VCaP (cell line): ENCODE measurements at regions not wholly inside any gene's neighbourhood (a gene's known extent, or its start where the extent isn't known, plus 50 kb on each side); places are given as distances from the start of the nearest gene placed in this dataset.

Experiments
- H3K27ac ChIP-seq: fragments of 450-650 bp; 2 replicates; pipeline ENCODE4 v1.5.1; 2017
- TF ChIP-seq, protein P1 (sequence below): fragments of 450-650 bp; conservative IDR thresholded peaks from 2 replicates; pipeline ENCODE4 v1.5.1; 2017; ENCODE audit warnings: mild to moderate bottlenecking, moderate library complexity

DNA sequence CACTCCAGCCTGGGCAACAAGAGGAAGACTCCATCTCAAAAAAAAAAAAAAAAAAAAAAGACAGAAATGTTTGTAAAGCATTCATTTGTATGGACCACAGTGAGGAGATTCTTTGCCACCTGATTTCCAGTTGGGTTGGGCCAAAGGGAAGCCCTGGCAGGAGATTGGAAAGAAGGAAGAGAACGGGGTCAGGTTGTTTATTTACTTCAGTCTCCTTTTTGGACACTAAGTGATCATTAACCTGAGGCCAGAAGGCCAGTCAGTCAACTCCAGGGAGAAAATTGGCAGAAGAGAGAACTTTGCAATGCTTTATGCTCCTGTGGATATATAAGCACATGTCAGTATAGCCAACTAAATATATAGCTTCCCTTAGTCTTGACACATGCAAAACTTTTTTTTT, 85.9 kb downstream of the NTMT2 start:
- TF ChIP-seq, protein P1, sequence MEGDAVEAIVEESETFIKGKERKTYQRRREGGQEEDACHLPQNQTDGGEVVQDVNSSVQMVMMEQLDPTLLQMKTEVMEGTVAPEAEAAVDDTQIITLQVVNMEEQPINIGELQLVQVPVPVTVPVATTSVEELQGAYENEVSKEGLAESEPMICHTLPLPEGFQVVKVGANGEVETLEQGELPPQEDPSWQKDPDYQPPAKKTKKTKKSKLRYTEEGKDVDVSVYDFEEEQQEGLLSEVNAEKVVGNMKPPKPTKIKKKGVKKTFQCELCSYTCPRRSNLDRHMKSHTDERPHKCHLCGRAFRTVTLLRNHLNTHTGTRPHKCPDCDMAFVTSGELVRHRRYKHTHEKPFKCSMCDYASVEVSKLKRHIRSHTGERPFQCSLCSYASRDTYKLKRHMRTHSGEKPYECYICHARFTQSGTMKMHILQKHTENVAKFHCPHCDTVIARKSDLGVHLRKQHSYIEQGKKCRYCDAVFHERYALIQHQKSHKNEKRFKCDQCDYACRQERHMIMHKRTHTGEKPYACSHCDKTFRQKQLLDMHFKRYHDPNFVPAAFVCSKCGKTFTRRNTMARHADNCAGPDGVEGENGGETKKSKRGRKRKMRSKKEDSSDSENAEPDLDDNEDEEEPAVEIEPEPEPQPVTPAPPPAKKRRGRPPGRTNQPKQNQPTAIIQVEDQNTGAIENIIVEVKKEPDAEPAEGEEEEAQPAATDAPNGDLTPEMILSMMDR: no peak
- H3K27ac ChIP-seq: no peak overlapping the region

- H3K27ac ChIP-seq: no peak overlapping the region
- TF ChIP-seq, protein P1: no peak
Measured at GRCh38 chr1:170238704-170239391, 93.1 kb downstream of the NTMT2 start.

DNA sequence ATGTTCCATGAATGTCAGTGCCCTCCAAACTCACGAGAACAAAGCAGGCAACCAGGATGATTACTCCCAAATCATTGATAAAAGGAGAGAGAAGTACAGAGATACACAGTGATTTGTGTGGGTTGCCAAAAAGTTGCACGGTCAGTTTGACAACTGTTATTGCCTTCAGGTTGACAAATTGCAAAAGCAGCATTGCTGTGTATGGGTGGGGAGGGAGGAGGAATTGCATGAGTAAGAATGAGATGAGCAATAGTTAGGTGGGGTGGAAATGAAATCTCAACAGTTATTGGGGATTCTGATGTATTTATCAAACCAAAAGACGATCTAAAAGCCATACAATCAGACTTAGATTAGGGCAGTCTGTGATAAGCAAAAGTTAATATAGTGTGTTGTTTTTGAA, 93.7 kb downstream of the NTMT2 start:
- TF ChIP-seq, protein P1: no peak
- no peak overlapping the region for H3K27ac ChIP-seq

- H3K27ac ChIP-seq: no peak overlapping the region
- TF ChIP-seq, protein P1: no peak
Measured at GRCh38 chr1:170240409-170240808, 94.7 kb downstream of the NTMT2 start.

GRCh38 chr1:170241266-170241851, 95.6 kb downstream of the NTMT2 start:
- no peak overlapping the region for H3K27ac ChIP-seq

DNA sequence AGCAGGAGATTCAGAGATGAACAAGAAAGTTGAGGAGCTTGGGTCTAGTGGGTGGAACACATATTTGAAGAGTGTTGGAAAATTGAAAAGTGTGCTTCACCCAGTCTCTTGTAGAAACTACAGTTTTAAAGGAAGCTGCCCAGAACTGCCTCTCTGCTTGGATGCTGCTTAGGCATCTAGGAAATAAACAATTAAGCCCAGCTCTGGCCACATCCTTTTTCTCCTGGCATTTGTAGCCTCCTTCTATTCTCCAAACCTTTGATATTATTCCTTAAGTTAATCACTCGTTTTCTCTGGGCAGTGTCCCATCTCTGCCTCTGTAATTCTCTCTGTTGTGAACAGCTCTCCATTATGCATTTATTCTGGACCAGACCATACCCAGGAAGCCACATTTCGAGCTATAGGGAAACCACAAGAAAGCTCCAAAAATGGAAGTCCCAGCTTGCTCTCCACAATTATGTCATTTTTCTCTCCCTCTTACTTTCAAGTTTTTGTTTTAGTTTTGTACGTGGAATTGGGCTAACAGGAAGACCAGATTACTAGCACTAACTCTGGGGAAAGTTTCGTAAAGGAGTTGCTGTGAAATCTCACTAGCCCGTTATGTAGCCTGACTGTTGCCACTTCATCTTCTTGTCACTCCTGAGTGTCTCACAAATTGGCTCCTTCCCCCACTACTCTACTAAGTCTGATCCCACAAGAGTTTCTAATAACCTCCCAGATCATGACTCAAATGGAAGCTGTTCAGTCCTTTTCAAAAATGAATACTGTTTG, 102.2 kb downstream of the NTMT2 start:
- TF ChIP-seq, protein P1: no peak
- no peak overlapping the region for H3K27ac ChIP-seq

More at GRCh38 chr1:170241266-170241851, 95.6 kb downstream of the NTMT2 start:
- TF ChIP-seq, protein P1: no peak

DNA sequence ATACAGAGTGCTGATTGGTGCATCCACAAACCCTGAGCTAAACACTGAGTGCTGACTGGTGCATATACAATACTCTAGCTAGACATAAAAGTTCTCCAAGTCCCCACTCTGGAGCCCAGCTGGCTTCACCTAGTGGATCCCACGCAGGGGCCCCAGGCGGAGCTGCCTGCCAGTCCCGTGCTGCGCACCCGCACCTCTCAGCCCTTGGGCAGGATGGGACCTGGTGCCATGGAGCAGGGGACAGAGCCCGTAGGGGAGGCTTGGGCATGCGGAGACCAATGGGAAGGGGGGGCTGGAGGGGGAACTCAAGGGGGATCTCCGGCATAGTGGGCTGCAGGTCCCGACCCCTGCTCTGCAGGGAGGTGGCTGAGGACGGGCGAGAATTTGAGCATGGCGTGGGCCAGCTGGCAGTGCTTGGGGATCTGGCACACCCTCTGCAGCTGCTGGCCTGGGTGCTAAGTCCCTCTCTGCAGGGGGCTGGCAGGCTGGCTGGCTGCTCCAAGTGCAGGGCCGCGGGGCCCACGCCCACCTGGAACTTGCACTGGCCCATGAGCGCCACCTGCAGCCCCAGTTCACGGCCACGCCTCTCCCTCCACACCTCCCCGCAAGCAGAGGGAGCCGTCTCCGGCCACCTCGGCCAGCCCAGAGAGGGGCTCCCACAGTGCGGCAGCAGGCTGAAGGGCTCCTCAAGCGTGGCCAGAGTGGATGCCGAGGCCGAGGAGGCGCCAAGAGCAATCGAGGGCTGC, 104.9 kb downstream of the NTMT2 start:
- no peak overlapping the region for H3K27ac ChIP-seq
- TF ChIP-seq, protein P1: no peak
